IMR-90 (cell line): ENCODE measurements at regions not wholly inside any gene's neighbourhood (a gene's known extent, or its start where the extent isn't known, plus 50 kb on each side); places are given as distances from the start of the nearest gene placed in this dataset.

Experiments used
- ATAC-seq: fragments of 200-7000 bp; cut with Tn5 transposase; 2 replicates; pipeline ENCODE4 v1.9.1; 2020; ENCODE audit warnings: low read depth, mild to moderate bottlenecking, moderate library complexity
- BruUV-seq: library from RNA; stranded (reverse); fragments of 400-500 nt; replicated peaks from 2 replicates; lab custom pipeline; 2021; lab: Mats Ljungman, UMichigan
- CTCF ChIA-PET: fragments of 300-600 bp; formaldehyde crosslinking; extraction: SDS; loops from one replicate; lab custom pipeline; 2021; ENCODE audit warnings: antibody characterized with exemption; lab: Yijun Ruan, JAX
- POLR2A ChIA-PET: fragments of 300-600 bp; sonication (Branson Sonifier 250); formaldehyde crosslinking; loops from one replicate; lab custom pipeline; 2022; ENCODE audit warnings: antibody characterized with exemption; ENCODE audit not compliant: unreplicated experiment; lab: Charles Lee
- DNase-seq: peaks from one replicate; pipeline ENCODE4 v3.0.0; 2013
- H2AFZ ChIP-seq: replicated peaks from 2 replicates; pipeline ENCODE3; 2013; ENCODE audit warnings: low read length, mild to moderate bottlenecking; ENCODE audit not compliant: poor library complexity
- H2AK5ac ChIP-seq: 2 replicates; pipeline ENCODE4 v1.6.1; 2013; ENCODE audit warnings: low read depth, low read length, inconsistent platforms
- H2AK9ac ChIP-seq: replicated peaks from 2 replicates; pipeline ENCODE3; 2013; ENCODE audit warnings: mild to moderate bottlenecking, low read depth, low read length, moderate library complexity; ENCODE audit not compliant: poor library complexity
- H2BK120ac ChIP-seq: 2 replicates; pipeline ENCODE4 v1.6.1; 2013; ENCODE audit warnings: low read depth, low read length, inconsistent platforms
- H2BK15ac ChIP-seq: 3 replicates; pipeline ENCODE4 v1.6.1; 2013; ENCODE audit warnings: low read depth, low read length, inconsistent platforms
- H2BK20ac ChIP-seq: 2 replicates; pipeline ENCODE4 v1.6.1; 2013; ENCODE audit warnings: low read depth, mild to moderate bottlenecking, inconsistent platforms, low read length, moderate library complexity
- H2BK5ac ChIP-seq: 2 replicates; pipeline ENCODE4 v1.6.1; 2013; ENCODE audit warnings: mild to moderate bottlenecking, low read depth, low read length, inconsistent platforms; ENCODE audit not compliant: poor library complexity, severe bottlenecking
- H3K14ac ChIP-seq: replicated peaks from 2 replicates; pipeline ENCODE4 v1.6.1; 2013; ENCODE audit warnings: low read depth, low read length, inconsistent platforms
- H3K18ac ChIP-seq: 2 replicates; pipeline ENCODE4 v1.6.1; 2013; ENCODE audit warnings: low read depth, low read length, control low read depth
- H3K23ac ChIP-seq: 2 replicates; pipeline ENCODE4 v1.6.1; 2013; ENCODE audit warnings: low read depth, low read length, inconsistent platforms
- H3K27ac ChIP-seq: 2 replicates; pipeline ENCODE4 v1.5.1; 2013; ENCODE audit warnings: mild to moderate bottlenecking, control low read depth, low read length; ENCODE audit not compliant: insufficient read depth
- H3K27me3 ChIP-seq: 2 replicates; pipeline ENCODE4 v1.6.1; 2013; ENCODE audit warnings: low read length; ENCODE audit not compliant: control insufficient read depth, insufficient read depth
- H3K36me3 ChIP-seq: 2 replicates; pipeline ENCODE4 v1.6.1; 2013; ENCODE audit warnings: low read length, mixed read lengths; ENCODE audit not compliant: control insufficient read depth, insufficient read depth
- H3K4ac ChIP-seq: 2 replicates; pipeline ENCODE4 v1.6.1; 2013; ENCODE audit warnings: low read depth, low read length, inconsistent platforms
- H3K4me1 ChIP-seq: 2 replicates; pipeline ENCODE4 v1.6.1; 2013; ENCODE audit warnings: low read length, mixed read lengths; ENCODE audit not compliant: control insufficient read depth, insufficient read depth
- H3K4me2 ChIP-seq: 2 replicates; pipeline ENCODE4 v1.6.1; 2013; ENCODE audit warnings: low read depth, mild to moderate bottlenecking, control low read depth, low read length, moderate library complexity
- H3K4me3 ChIP-seq: 2 replicates; pipeline ENCODE4 v1.5.1; 2013; ENCODE audit warnings: low read depth, mild to moderate bottlenecking, control low read depth, low read length, moderate library complexity; ENCODE audit not compliant: insufficient read depth
- H3K56ac ChIP-seq: 2 replicates; pipeline ENCODE4 v1.6.1; 2013; ENCODE audit warnings: low read length, inconsistent platforms; ENCODE audit not compliant: insufficient read depth; ENCODE audit errors: extremely low read depth
- H3K79me1 ChIP-seq, 2 experiments: 2 replicates each; pipeline ENCODE4 v1.6.1; 2013; ENCODE audit warnings: low read length in 2 of 2, inconsistent platforms in 1 of 2, low read depth in 1 of 2
- H3K9ac ChIP-seq: 2 replicates; pipeline ENCODE4 v1.6.1; 2013; ENCODE audit warnings: low read depth, low read length, control low read depth
- H3K9me1 ChIP-seq: 2 replicates; pipeline ENCODE4 v1.6.1; 2013; ENCODE audit warnings: low read length, inconsistent platforms; ENCODE audit not compliant: insufficient read depth
- H3K9me3 ChIP-seq: 2 replicates; pipeline ENCODE4 v1.6.1; 2013; ENCODE audit warnings: low read length; ENCODE audit not compliant: control insufficient read depth, insufficient read depth
- H4K20me1 ChIP-seq: 2 replicates; pipeline ENCODE4 v1.6.1; 2013; ENCODE audit warnings: low read length, inconsistent platforms; ENCODE audit not compliant: insufficient read depth
- H4K5ac ChIP-seq: 2 replicates; pipeline ENCODE4 v1.6.1; 2013; ENCODE audit warnings: mild to moderate bottlenecking, low read depth, low read length, control low read depth
- H4K8ac ChIP-seq, 2 experiments: 2 replicates each; pipeline ENCODE4 v1.6.1; 2013; ENCODE audit warnings: low read depth in 2 of 2, low read length in 2 of 2, control low read depth in 1 of 2, inconsistent platforms in 1 of 2
- H4K91ac ChIP-seq: 2 replicates; pipeline ENCODE4 v1.6.1; 2013; ENCODE audit warnings: low read depth, low read length, inconsistent platforms; ENCODE audit not compliant: insufficient read depth
- USF2 ChIP-seq: fragments of 150-350 bp; IDR thresholded peaks from 2 replicates; pipeline ENCODE4 v1.6.1; 2017; ENCODE audit warnings: mild to moderate bottlenecking, antibody characterized with exemption, low read length, low read depth
- WGBS, 2 experiments: methylation state at CpG; one replicate each; pipeline versions ENCODE4 v1.1.5 to v1.1.7; 2013; ENCODE audit warnings: missing lambda C conversion rate in 2 of 2; ENCODE audit not compliant: insufficient read length in 1 of 2; ENCODE audit errors: extremely low coverage in 2 of 2; 5-methylcytosine and 5-hydroxymethylcytosine counted together
- dilution Hi-C: fragments of 300-500 bp; cut with HindIII; formaldehyde crosslinking; loops from one replicate; pipeline ENCODE4 v1.14.3; 2018; ENCODE audit warnings: low sequenced_read_pairs; ENCODE audit not compliant: unreplicated experiment
- in situ Hi-C: fragments of 300-500 bp; cut with MboI; formaldehyde crosslinking; loops from 3 replicates; pipeline ENCODE4 v1.14.3; 2019; ENCODE audit warnings: low sequenced_read_pairs, inconsistent platforms, mixed read lengths
- intact Hi-C: fragments of 100-400 bp; cut with micrococcal nuclease; formaldehyde crosslinking; loops from 2 replicates; pipeline ENCODE4 v1.10.0; 2022

DNA sequence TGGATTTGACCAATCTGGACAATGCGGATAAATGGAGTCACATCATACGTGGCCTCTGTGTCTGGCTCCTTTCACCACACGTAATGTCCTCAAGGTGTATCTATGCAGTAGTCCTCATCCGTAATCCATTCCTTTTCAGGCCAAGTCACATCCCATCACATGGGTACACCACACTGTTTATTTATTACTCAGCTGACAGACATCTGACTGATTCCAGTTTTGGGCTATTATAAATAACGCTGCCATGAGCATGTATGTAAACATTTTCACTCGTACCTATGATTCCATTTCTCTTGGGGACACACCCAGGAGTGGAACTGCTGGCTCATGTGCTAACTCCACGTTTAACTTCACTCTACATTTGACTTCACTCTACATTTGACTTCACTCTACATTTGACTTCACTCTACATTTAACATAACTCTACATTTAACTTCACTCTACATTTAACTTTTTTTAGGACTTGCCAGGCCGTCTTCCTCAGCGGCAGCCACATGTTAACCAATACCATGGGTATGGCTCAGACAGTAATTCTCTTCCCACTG, 52.1 kb downstream of the SHANK2 start:
- no peaks in the 10 kb centered on the region for H3K27me3 ChIP-seq
- DNase-seq = no peak
- ATAC-seq = no peak
- no peak overlapping the region for H4K91ac ChIP-seq
- no TSS peak for BruUV-seq
- no peaks in the 10 kb centered on the region for H3K9me1 ChIP-seq
- no peak for TF ChIP-seq USF2
- no peak overlapping the region for H3K14ac ChIP-seq
- in situ Hi-C loops = no loop called here
- H3K36me3 ChIP-seq = peaks cover 5% of the 10 kb centered on the region; the same call in 1 of the 2 replicates
- H2BK5ac ChIP-seq = no peak overlapping the region
- no peak overlapping the region for H4K8ac ChIP-seq
- no peaks in the 10 kb centered on the region; a peak in 2 of 4 replicates for H3K79me1 ChIP-seq
- H2BK120ac ChIP-seq = no peak overlapping the region
- WGBS, 2 experiments = 72% methylated on average over 6 of the region's 9 CpGs; no CpG with 5 or more reads in 1 of the 2 experiments
- H3K4me2 ChIP-seq = no peak overlapping the region
- no peak overlapping the region for H3K56ac ChIP-seq
- H3K4me3 ChIP-seq = no peak overlapping the region
- no peaks in the 10 kb centered on the region; the same call in 1 of the 2 replicates for H4K20me1 ChIP-seq
- H2AK9ac ChIP-seq = no peak overlapping the region
- H3K9me3 ChIP-seq = no peaks in the 10 kb centered on the region
- no peak overlapping the region for H3K27ac ChIP-seq
- no peak overlapping the region for H3K23ac ChIP-seq
- ChIA-PET CTCF (no interaction called here), POLR2A (no interaction called here)
- H2BK20ac ChIP-seq = no peak overlapping the region
- H3K4me1 ChIP-seq = peaks cover 3% of the 10 kb centered on the region; the same call in 1 of the 2 replicates
- no peak overlapping the region for H2AFZ ChIP-seq
- H2BK15ac ChIP-seq = no peak overlapping the region
- no peak overlapping the region for H3K4ac ChIP-seq
- dilution Hi-C loops = no loop called here
- intact Hi-C loops = no loop called here
- H3K18ac ChIP-seq = no peak overlapping the region
- no peak overlapping the region for H3K9ac ChIP-seq
- no peak overlapping the region for H4K5ac ChIP-seq
- no peak overlapping the region for H2AK5ac ChIP-seq
